HFFc6 (cell line): ENCODE measurements at regions not wholly inside any gene's neighbourhood (a gene's known extent, or its start where the extent isn't known, plus 50 kb on each side); places are given as distances from the start of the nearest gene placed in this dataset.

Source experiments
- DNase-seq: peaks from one replicate; pipeline ENCODE4 v3.0.0-alpha.2; 2018
- H3K27ac Mint-ChIP-seq: 2 replicates; pipeline ENCODE4 v1.8.0; 2020; ENCODE audit warnings: mild to moderate bottlenecking, mixed read lengths
- H3K27me3 Mint-ChIP-seq: 2 replicates; pipeline ENCODE4 v1.8.0; 2021; ENCODE audit warnings: mild to moderate bottlenecking, moderate library complexity, mixed read lengths; ENCODE audit not compliant: insufficient read depth
- H3K36me3 Mint-ChIP-seq: 2 replicates; pipeline ENCODE4 v1.8.0; 2021; ENCODE audit warnings: low read depth, mixed read lengths
- H3K4me1 Mint-ChIP-seq: 2 replicates; pipeline ENCODE4 v1.8.0; 2020; ENCODE audit warnings: low read depth, mixed read lengths
- H3K4me3 Mint-ChIP-seq: 2 replicates; pipeline ENCODE4 v1.8.0; 2020; ENCODE audit warnings: mild to moderate bottlenecking, moderate library complexity, mixed read lengths
- H3K9me3 Mint-ChIP-seq: 2 replicates; pipeline ENCODE4 v1.8.0; 2020; ENCODE audit warnings: mild to moderate bottlenecking, mixed read lengths
- TF ChIP-seq, protein P1 (sequence below): fragments of 200-600 bp; sonication (generic); IDR thresholded peaks from 2 replicates; pipeline ENCODE4 v1.5.0; 2021; ENCODE audit warnings: antibody characterized with exemption, mild to moderate bottlenecking

DNA sequence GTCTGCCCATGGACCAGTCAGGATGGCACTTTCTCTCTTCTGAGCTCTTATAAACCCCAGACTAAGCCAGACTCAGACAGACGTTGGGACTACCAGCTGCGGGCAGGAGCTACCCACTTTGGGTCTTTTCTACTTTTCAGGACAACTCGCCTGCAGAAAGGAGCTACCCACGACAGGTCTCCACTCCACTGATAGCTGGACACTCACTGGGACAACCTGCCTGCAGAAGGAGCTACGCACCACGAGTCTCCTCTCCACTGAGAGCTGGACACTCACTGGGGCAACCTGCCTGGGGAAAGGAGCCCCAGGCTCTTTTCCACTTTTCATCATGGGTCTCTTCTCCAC is 1440.2 kb upstream of the ACO1 start:
- no peaks in the 10 kb centered on the region; the same call in 1 of the 2 replicates for H3K27me3 Mint-ChIP-seq
- peaks cover 4% of the 10 kb centered on the region; the same call in 1 of the 2 replicates for H3K36me3 Mint-ChIP-seq
- TF ChIP-seq, protein P1, sequence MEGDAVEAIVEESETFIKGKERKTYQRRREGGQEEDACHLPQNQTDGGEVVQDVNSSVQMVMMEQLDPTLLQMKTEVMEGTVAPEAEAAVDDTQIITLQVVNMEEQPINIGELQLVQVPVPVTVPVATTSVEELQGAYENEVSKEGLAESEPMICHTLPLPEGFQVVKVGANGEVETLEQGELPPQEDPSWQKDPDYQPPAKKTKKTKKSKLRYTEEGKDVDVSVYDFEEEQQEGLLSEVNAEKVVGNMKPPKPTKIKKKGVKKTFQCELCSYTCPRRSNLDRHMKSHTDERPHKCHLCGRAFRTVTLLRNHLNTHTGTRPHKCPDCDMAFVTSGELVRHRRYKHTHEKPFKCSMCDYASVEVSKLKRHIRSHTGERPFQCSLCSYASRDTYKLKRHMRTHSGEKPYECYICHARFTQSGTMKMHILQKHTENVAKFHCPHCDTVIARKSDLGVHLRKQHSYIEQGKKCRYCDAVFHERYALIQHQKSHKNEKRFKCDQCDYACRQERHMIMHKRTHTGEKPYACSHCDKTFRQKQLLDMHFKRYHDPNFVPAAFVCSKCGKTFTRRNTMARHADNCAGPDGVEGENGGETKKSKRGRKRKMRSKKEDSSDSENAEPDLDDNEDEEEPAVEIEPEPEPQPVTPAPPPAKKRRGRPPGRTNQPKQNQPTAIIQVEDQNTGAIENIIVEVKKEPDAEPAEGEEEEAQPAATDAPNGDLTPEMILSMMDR: no peak
- no peak overlapping the region for H3K4me3 Mint-ChIP-seq
- peaks cover 21% of the 10 kb centered on the region for H3K9me3 Mint-ChIP-seq
- no peaks in the 10 kb centered on the region for H3K4me1 Mint-ChIP-seq
- no peak overlapping the region for H3K27ac Mint-ChIP-seq
- no peak for DNase-seq

DNA sequence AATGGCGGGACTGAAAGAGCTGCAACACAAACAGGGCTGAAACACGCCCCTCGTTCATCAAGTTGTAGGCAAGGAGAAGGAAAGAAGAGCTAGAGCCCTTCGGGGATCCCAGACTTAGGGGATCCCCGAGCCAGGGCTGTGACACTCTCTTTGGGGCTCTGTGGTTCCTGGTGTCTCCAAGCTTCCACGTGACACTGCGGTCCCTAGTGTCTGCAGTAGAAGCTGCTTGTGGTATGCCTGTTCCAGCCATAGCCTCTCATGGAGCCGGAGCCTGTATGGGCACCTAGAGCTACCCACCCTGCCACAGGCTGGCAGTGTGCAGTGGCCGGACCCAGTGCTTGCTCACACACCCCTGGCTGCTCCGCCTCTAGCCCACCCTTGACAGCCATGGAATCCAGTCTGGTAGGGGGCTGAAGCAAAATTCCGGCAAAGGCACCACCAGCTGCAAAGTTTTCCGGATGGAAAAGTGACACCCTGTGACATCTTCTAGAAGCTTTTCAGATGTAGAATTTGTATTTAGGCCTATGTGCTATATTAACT is 1439.6 kb upstream of the ACO1 start:
- Mint-ChIP-seq H3K9me3 (peaks cover 21% of the 10 kb centered on the region), H3K4me3 (no peak overlapping the region), H3K4me1 (no peaks in the 10 kb centered on the region), H3K36me3 (peaks cover 4% of the 10 kb centered on the region; the same call in 1 of the 2 replicates), H3K27me3 (no peaks in the 10 kb centered on the region; the same call in 1 of the 2 replicates), H3K27ac (no peak overlapping the region)
- DNase-seq: no peak
- TF ChIP-seq, protein P1: no peak

DNA sequence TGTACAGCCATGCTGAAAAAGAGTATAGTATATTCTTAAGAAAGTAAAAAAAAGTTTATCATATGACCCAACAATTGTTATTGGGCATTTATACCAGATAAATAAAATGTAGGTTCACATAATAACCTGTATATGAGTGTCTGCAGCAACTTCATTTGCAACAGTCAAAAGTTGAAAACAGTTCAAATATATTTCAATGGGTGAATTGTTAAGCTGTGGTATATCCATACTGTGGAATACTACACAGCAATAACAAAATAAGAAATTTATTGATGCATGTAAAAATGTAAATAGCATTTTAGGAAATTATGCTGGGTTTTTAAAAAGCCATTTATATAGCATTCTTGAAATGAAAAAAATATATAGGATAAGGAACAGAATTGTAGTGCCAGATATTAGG is 1420.1 kb upstream of the ACO1 start:
- H3K4me3 Mint-ChIP-seq: no peak overlapping the region
- no peak overlapping the region for H3K27ac Mint-ChIP-seq
- TF ChIP-seq, protein P1: no peak
- H3K36me3 Mint-ChIP-seq: peaks cover 4% of the 10 kb centered on the region; the same call in 1 of the 2 replicates
- H3K9me3 Mint-ChIP-seq: peaks cover 40% of the 10 kb centered on the region
- H3K27me3 Mint-ChIP-seq: no peaks in the 10 kb centered on the region
- no peaks in the 10 kb centered on the region for H3K4me1 Mint-ChIP-seq
- no peak for DNase-seq

DNA sequence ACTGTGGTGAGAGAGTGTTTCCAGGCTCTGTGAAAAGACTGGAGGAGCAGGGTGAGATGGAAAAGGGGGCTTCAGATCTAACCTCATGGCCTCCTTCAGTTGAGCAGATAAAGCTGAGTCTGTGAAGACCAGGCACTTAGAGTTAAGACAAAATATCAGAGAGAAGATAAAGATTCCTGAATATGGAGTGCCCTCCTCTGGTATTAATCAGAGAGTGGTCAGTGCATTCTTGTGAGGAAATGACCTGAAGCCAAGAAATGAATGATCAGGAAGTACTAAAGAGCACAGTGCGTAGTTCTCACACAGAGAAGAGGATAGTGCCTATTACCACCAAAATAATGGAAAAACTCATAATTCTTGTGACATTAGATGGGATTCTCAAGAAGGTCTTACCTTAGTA is 1417.0 kb upstream of the ACO1 start:
- H3K9me3 Mint-ChIP-seq: peaks cover 23% of the 10 kb centered on the region
- no peaks in the 10 kb centered on the region for H3K27me3 Mint-ChIP-seq
- no peak for DNase-seq
- no peaks in the 10 kb centered on the region for H3K4me1 Mint-ChIP-seq
- H3K27ac Mint-ChIP-seq: no peak overlapping the region
- TF ChIP-seq, protein P1: no peak
- peaks cover 4% of the 10 kb centered on the region; the same call in 1 of the 2 replicates for H3K36me3 Mint-ChIP-seq
- H3K4me3 Mint-ChIP-seq: no peak overlapping the region

- peaks cover 12% of the 10 kb centered on the region for H3K9me3 Mint-ChIP-seq
- no peaks in the 10 kb centered on the region; the same call in none of the 2 replicates for H3K27me3 Mint-ChIP-seq
- no peak overlapping the region for H3K4me3 Mint-ChIP-seq
- no peaks in the 10 kb centered on the region for H3K4me1 Mint-ChIP-seq
- no peak overlapping the region for H3K27ac Mint-ChIP-seq
- DNase-seq: no peak
- H3K36me3 Mint-ChIP-seq: no peaks in the 10 kb centered on the region
- TF ChIP-seq, protein P1: no peak
Measured at GRCh38 chr9:30970186-30970585, 1414.3 kb upstream of the ACO1 start.

DNA sequence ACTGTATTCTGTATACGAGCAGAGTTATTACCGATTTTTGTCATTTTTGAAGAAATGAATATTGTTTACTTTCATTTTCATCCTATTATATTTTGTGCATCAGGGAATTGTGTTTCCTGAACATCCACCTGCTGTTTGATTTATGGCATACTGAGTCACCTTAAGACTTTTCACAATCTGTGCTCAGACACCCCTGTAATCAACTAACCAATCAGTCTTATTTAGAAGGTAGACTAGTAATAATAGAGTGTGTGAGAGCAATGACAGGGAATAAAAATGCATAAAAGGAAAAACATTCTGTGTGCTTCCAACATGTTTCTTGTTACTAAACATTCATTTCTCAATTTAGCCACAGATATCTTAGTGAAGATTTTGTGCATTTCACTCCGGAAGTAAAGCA is 1413.6 kb upstream of the ACO1 start:
- no peak overlapping the region for H3K27ac Mint-ChIP-seq
- no peak overlapping the region for H3K4me3 Mint-ChIP-seq
- H3K36me3 Mint-ChIP-seq: no peaks in the 10 kb centered on the region
- no peak for DNase-seq
- no peaks in the 10 kb centered on the region for H3K4me1 Mint-ChIP-seq
- TF ChIP-seq, protein P1: no peak
- H3K27me3 Mint-ChIP-seq: no peaks in the 10 kb centered on the region; the same call in none of the 2 replicates
- H3K9me3 Mint-ChIP-seq: peaks cover 16% of the 10 kb centered on the region
